ENCODE measurements at regions not wholly inside any gene's neighbourhood (a gene's known extent, or its start where the extent isn't known, plus 50 kb on each side); places are given as distances from the start of the nearest gene placed in this dataset.

- no peak for DNase-seq
Measured at GRCh38 chr16:6249863-6250262, 1082.8 kb upstream of the RBFOX1 start.

GRCh38 chr16:6248199-6248598 lies 1084.4 kb upstream of the RBFOX1 start:
- no peak for DNase-seq

- no peak for DNase-seq
Measured at GRCh38 chr16:6247775-6248174, 1084.9 kb upstream of the RBFOX1 start.

- no peak for DNase-seq
Measured at GRCh38 chr16:6247150-6247549, 1085.5 kb upstream of the RBFOX1 start.

- DNase-seq, result no peak
Measured at GRCh38 chr16:6246266-6246665, 1086.4 kb upstream of the RBFOX1 start.

- DNase-seq, result no peak
Measured at GRCh38 chr16:6232056-6232455, 1100.6 kb upstream of the RBFOX1 start.

- no peak for DNase-seq
Measured at GRCh38 chr16:6231398-6231797, 1101.2 kb upstream of the RBFOX1 start.

- DNase-seq, result no peak
Measured at GRCh38 chr16:6229186-6229585, 1103.5 kb upstream of the RBFOX1 start.

GRCh38 chr16:6218855-6219254 lies 1113.8 kb upstream of the RBFOX1 start:
- no peak for DNase-seq

- no peak for DNase-seq
Measured at GRCh38 chr16:6216836-6217235, 1115.8 kb upstream of the RBFOX1 start.

GRCh38 chr16:6211644-6212043 lies 1114.0 kb upstream of the EEF2KMT start:
- DNase-seq, result no peak

- DNase-seq, result no peak
Measured at GRCh38 chr16:6209355-6209930, 1111.8 kb upstream of the EEF2KMT start.

- no peak for DNase-seq
Measured at GRCh38 chr16:6207580-6207979, 1110.0 kb upstream of the EEF2KMT start.

GRCh38 chr16:6207124-6207523 lies 1109.5 kb upstream of the EEF2KMT start:
- DNase-seq, result no peak

GRCh38 chr16:6206080-6206479 lies 1108.5 kb upstream of the EEF2KMT start:
- no peak for DNase-seq

GRCh38 chr16:6204945-6205344 lies 1107.3 kb upstream of the EEF2KMT start:
- no peak for DNase-seq

GRCh38 chr16:6200861-6201260 lies 1103.3 kb upstream of the EEF2KMT start:
- DNase-seq, result no peak

- no peak for DNase-seq
Measured at GRCh38 chr16:6200271-6200670, 1102.7 kb upstream of the EEF2KMT start.

GRCh38 chr16:6195966-6196365 lies 1098.4 kb upstream of the EEF2KMT start:
- DNase-seq, result no peak

- no peak for DNase-seq
Measured at GRCh38 chr16:6193718-6194117, 1096.1 kb upstream of the EEF2KMT start.

- no peak for DNase-seq
Measured at GRCh38 chr16:6192984-6193383, 1095.4 kb upstream of the EEF2KMT start.

GRCh38 chr16:6192532-6192931 lies 1094.9 kb upstream of the EEF2KMT start:
- DNase-seq, result no peak

- DNase-seq, result no peak
Measured at GRCh38 chr16:6190776-6191175, 1093.2 kb upstream of the EEF2KMT start.

- no peak for DNase-seq
Measured at GRCh38 chr16:6189216-6189615, 1091.6 kb upstream of the EEF2KMT start.

GRCh38 chr16:6177616-6178180 lies 1080.1 kb upstream of the EEF2KMT start:
- DNase-seq, result no peak

Data from suppressor macrophage treated with lipopolysaccharide for 4 hours (primary cell).